ENCODE measurements at regions not wholly inside any gene's neighbourhood (a gene's known extent, or its start where the extent isn't known, plus 50 kb on each side); places are given as distances from the start of the nearest gene placed in this dataset.
"Not testable (repeated sequence)": the region's sequence is repeated elsewhere in the genome, so short reads cannot be mapped to it uniquely, and the experiment has no call there.

DNA sequence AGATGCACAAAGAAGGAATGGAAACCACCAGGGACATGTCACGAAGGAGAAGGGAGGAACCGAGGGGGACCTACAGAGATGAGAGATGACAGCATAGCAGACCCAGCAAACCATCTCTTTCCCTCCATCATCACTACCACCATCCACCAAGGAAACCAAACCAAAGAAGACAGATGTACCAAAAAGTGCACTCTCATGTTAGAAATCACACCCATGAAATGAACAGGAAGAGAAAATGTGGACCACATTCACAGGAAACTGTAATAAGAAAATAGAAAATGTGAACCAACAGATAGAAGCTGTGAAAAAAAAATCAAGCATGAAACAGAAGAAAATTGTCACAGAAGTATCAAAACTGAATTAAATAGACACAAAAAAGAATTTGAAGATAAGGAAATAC is 672.7 kb downstream of the QKI start:
- no peak for DNase-seq

DNA sequence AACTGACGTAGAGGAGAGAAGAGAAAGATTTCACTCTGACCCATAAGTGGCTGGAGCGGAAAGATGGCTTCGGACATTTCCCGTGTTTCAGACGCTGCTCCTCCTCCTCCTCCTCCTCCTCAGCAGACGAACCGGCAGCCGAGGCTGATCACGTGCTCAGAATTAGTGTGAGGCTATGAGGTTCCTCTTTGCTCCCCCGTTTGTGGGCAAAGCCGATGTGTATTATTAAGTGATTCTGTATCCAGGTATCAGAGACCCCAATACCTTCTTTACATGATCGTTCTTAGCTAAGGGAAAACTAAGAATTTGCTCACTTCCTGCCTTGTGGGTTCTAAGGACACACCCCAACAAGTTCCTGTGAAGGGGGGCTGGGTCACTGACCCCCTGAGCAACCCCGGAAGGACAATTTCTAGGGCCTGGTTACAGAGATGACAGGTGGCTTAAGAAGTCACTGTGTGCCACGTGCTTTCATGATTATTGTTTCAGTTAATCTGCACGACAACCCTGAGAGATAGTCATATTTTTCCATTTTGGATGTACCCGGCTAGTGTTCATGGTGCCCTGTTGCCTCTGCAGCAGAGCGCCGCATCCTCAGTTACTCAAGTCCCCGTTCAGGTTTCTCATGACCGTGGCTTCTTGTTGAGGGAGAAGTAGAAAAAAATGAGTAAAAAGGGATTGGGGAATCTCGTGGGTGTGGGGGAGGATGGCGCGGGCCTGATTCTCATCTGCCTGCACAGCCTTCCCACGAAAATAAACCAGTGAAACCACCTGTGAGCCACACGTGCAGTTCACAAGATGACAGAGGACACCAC is 671.8 kb downstream of the QKI start:
- DNase-seq, result no peak

- DNase-seq, result no peak
Measured at GRCh38 chr6:164085091-164086075, 670.9 kb downstream of the QKI start.

- DNase-seq, result no peak
Measured at GRCh38 chr6:164079275-164079600, 664.7 kb downstream of the QKI start.

GRCh38 chr6:164078532-164079274 is 664.2 kb downstream of the QKI start:
- DNase-seq, result no peak

- DNase-seq, result not testable (repeated sequence)
Measured at GRCh38 chr6:164076818-164077532, 662.5 kb downstream of the QKI start.

DNA sequence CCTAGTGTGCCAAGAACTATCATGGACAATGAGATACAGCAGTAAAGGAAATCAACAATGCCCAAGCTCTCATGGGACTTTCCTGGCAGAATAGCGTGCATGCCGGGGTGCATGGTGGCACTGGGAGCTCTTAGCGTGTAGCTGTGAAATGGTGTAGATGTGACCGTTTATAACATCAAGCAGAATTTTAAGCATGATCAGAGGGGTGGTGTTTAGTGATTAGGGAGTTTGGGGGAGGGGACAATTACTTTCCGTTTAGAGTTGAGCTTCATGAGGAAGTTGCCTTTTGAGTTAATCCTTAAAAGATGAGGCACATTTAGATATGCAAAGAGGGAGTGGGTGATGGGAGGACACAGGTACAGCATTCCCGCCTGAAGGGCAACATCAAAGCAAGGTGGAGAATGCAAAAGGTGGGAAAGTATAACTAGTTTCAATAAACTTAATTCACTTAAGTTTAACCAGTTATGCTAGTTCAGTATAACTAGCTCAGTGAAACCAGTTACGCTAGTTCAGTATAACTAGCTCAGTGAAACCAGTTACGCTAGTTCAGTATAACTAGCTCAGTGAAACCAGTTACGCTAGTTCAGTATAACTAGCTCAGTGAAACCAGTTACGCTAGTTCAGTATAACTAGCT is 661.6 kb downstream of the QKI start:
- DNase-seq, result no peak

- DNase-seq, result no peak
Measured at GRCh38 chr6:164072240-164072666, 657.7 kb downstream of the QKI start.

GRCh38 chr6:164069350-164069990 is 655.0 kb downstream of the QKI start:
- DNase-seq, result no peak

DNA sequence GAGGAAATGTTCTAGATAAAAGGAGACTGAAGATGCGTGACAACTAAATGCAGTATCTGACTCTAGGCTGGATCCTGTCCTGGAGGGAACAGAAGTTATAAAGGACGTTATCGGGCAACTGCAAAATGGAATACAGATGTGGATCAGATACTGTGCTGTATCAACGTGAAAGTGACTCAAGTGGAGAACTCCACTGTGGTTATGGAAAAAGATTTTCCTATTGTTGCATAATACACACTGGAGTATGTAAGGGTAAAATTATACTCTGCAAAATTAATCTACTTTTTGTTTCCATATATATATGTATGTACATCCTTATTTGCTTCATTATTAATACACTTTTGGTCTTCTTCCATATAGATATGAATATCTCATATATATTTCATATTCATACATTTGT is 654.0 kb downstream of the QKI start:
- no peak for DNase-seq

DNA sequence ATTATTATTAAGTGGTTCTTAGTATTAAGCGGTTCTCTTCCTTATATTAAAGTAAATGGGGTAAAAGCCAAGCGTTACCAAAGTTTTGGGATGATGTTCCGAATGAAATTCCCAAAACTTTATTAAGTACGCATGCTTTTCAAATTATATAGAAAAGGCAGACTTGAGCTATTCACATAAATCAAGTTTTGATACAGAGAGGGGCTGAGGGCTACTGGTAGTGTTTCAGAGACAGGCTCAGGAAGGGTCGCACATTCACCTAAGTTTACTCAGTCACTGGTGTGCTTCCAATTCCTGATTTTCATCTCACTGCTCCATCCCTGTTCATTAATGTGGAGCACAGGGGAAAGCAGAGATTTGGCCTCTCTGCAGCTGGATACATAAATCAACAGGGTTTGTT is 652.2 kb downstream of the QKI start:
- DNase-seq, result no peak

- DNase-seq, result no peak
Measured at GRCh38 chr6:164066335-164066734, 651.8 kb downstream of the QKI start.

DNA sequence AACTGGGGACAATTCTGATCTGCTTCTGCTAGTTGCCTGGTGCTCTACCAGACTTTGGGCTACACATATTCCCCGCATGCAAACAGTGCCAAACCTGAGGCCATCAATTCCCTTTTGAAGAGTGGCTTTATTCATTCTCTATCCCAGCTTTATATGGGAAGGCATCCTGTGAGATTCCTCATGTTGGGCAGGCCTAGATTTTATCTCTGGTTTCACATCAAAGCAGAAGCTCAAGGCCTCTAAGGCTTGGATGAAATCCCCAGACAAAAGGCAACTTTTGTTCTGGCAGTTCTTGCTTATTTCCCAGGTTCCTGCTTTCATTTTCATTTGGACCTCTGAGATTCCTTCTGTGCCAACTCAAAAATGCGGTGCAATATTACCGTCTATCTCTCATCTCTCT is 648.8 kb downstream of the QKI start:
- DNase-seq, result no peak

GRCh38 chr6:164062872-164063271 is 648.4 kb downstream of the QKI start:
- no peak for DNase-seq

DNA sequence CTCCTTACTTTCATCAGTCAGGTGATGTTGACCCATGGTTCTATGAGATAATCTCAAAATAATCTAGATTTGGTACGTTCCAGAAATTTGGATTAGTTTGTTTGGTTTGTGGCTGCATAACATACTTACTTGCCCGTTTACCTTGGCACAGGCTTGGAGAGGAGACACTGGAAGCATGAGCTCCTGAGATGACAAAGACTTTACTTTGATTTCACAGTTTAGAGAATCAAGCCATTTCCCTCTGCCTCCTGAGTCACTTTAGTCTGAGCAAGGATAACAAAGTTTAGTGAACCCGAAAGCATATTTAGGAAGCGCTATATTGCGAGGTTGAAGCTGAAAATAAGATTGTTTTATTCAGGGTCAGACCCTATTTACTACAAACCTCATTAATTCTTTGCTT is 643.4 kb downstream of the QKI start:
- DNase-seq, result no peak

GRCh38 chr6:164051427-164051826 is 636.9 kb downstream of the QKI start:
- no peak for DNase-seq

- DNase-seq, result no peak
Measured at GRCh38 chr6:164049517-164049988, 635.0 kb downstream of the QKI start.

- DNase-seq, result no peak
Measured at GRCh38 chr6:164048840-164049516, 634.5 kb downstream of the QKI start.

DNA sequence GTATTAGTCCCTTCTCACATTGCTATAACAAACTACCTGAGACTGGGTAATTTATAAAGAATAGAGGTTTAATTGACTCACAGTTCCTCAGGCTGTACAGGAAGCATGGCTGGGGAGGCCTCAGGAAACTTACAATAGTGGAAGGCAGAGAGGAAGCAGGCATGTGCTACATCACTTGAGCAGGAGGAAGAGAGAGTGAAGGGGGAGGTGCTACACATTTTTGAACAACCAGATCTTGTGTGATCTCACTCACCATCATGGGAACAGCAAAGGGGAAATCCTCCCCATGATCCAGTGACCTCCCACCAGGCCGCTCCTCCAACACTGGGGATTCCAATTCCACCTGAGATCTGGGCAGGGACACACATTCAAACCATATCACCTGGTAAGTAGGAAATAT is 630.6 kb downstream of the QKI start:
- DNase-seq, result no peak

DNA sequence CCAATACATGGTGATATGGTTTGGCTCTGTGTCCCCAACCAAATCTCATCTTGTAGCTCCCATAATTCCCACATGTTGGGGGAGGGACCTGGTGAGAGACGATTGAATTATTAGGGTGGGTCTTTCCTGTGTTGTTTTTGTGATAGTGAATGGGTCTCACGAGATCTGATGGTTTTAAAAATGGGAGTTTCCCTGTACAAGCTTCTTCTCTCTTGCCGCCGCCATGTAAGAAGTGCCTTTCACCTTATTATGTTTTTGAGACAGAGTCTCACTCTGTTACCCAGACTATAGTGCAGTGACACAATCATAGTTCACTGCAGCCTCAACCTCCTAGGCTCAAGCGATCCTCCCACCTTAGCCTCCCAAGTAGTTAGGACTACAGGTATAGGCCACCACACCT is 629.1 kb downstream of the QKI start:
- not testable (repeated sequence) for DNase-seq

GRCh38 chr6:164042212-164042611 is 627.7 kb downstream of the QKI start:
- no peak for DNase-seq
